GOT3 (cell line): ENCODE measurements at regions not wholly inside any gene's neighbourhood (a gene's known extent, or its start where the extent isn't known, plus 50 kb on each side); places are given as distances from the start of the nearest gene placed in this dataset.
"Not testable (repeated sequence)": the region's sequence is repeated elsewhere in the genome, so short reads cannot be mapped to it uniquely, and the experiment has no call there.

ENCODE experiments used
- DNase-seq: peaks from one replicate; lab custom pipeline; 2025; ENCODE audit warnings: mixed read lengths; lab: John Stamatoyannopoulos, UW

- DNase-seq: peak; percentile 10
Observed at GRCh38 chr5:111976705-111977435, 219.9 kb upstream of the NREP start.

DNA sequence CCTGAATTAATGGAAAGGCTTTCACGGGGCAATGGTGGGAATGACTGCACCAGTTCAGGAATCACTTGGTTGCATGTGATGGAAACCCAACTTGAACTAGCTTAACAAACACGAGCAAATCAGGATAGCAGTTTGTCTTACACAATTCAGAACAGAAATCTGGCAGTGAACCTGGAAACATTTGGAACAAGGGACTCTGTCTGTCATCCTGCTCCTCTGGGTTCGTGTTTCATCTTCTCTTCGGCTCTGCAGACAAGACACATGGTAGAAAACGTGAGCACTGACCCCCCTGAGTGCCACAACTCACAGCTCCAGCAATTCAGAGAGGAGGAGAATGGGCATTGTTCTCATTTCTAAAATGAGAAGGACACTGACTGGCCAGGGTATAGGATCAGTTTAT lies 218.1 kb upstream of the NREP start:
- DNase-seq: no peak

GRCh38 chr5:111973961-111974360 lies 217.0 kb upstream of the NREP start:
- DNase-seq: no peak

DNA sequence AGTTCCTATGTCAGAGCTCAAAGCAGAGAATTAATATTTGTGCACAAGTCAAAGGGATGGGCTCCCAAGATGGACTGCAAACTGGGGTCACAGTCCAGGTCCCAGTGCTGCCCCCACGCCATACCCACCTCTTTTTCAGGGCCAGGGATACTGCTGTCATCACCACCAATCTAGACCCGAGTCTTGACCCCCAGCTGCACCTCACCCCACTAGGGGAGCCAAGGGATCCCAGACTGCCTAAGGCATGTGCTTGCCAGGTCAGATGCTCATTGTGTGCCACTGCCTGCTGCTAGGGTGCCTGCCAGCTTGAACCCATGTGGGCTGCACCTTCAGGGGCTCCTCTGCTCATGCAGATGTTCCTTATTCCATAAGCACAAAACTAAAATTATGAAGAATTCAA lies 215.6 kb upstream of the NREP start:
- no peak for DNase-seq

DNA sequence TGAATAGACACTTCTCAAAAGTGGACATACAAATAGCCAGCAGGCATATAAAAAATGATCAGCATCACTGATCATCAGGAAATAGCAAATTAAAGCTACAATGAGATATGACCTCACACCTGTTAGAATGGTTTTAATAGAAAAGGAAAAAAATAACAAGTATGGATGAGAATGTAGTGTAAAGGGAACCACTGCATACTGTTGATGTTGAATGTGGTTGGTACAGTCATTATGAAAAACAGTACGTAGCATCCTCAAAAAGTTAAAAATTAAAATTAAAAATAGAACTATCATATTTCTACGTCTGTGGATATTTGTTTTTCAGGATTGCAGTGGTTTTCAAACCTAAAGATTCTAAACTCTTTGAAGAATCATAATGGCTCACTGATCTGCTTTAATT lies 215.1 kb upstream of the NREP start:
- no peak for DNase-seq

GRCh38 chr5:111968459-111968858 lies 211.5 kb upstream of the NREP start:
- no peak for DNase-seq

GRCh38 chr5:111967463-111967862 lies 210.5 kb upstream of the NREP start:
- no peak for DNase-seq

DNA sequence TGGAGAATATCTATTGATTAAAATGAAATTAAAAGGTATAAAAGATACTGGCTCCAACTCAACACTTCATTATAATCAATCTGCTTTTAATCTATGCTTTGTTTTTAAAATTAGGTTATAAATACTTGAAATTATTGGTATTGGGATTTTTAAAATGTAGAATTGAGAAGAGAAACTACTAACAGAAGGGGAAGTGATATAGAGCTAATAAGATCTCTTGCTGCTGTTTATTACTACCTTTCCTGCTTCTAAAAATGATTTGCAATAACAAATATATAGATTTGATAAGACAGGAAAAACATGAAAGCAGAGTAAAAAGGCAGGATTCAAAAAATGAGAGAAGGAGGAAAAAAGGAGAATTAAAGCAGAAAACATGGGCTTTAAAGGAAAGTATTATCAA lies 209.3 kb upstream of the NREP start:
- no peak for DNase-seq

GRCh38 chr5:111963555-111963954 lies 206.6 kb upstream of the NREP start:
- no peak for DNase-seq

DNA sequence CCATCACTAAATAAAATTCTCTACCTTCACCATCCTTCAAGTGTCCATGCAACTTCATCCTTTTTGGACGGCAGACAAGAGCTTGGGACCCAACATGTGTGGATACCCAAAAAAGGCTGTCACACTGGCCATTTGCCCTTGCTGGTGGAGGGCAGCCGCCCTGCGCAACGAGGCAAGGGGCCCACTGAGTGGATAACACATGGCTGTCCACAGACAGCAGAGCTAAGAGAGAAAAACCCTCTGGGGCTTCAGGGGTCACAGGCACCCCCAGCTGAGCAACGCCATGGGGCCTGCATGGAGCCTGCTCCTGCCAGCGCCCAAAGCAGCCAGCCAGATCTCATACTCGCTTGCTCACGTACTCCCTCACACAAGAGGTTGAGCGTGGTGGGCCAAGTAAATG lies 205.9 kb upstream of the NREP start:
- DNase-seq: no peak

DNA sequence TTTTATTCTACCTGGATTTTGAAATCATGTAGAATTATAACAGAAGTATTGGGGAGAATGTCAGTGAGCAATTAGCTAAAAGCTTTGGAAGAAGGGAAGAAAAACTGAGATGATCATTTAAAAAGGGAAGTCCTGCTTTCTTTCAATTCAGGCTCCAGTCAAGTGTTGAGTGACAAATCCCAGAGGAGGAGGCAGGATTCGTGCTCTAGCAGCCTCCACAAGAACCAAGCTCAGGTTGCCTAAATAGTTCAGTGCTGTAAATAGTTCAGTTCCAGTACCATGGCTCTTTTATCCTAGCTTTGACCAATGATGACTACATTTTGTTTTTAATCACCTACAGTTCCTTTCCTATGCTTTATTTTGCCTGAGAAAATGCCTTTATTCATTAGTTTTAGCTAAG lies 204.9 kb upstream of the NREP start:
- DNase-seq: no peak

DNA sequence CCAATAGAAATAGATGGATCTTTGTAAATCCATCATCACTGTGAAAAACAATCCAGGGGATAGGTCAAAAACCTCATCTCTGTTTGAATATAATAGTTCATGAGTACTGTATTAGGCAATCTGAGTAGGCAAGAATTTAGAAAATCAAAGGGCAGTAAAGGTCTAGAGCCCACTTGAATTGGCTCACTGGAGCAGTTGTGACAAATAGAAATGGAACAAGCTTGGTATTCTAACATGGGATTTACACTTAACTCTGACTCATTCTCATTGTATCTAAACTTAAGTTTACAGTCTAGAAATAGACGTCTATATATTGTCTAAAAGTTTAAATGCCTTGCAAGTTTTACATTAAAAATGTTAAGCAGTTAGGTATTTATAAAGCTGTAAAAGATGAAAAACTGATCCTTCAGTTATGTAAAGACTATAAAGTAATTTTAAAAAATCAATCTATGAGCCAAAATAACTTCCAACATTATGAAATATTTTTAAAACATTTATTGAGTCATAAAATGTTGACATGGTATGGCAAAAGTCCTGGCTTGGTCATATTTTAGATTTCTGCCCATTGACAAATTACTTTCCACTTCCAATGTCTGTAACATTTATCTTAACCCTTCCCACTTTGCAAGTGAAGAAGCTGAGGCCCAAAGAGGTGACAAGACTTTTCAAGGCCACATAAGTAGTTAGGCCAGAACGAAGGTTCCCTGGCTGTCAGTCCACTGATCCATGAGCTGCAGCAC lies 203.7 kb upstream of the NREP start:
- no peak for DNase-seq

- DNase-seq: no peak
Observed at GRCh38 chr5:111958851-111959250, 201.9 kb upstream of the NREP start.

GRCh38 chr5:111956765-111957164 lies 199.8 kb upstream of the NREP start:
- not testable (repeated sequence) for DNase-seq

GRCh38 chr5:111954516-111955395 lies 197.8 kb upstream of the NREP start:
- no peak for DNase-seq

GRCh38 chr5:111953351-111954127 lies 196.5 kb upstream of the NREP start:
- DNase-seq: no peak

- no peak for DNase-seq
Observed at GRCh38 chr5:111952555-111952954, 195.6 kb upstream of the NREP start.

DNA sequence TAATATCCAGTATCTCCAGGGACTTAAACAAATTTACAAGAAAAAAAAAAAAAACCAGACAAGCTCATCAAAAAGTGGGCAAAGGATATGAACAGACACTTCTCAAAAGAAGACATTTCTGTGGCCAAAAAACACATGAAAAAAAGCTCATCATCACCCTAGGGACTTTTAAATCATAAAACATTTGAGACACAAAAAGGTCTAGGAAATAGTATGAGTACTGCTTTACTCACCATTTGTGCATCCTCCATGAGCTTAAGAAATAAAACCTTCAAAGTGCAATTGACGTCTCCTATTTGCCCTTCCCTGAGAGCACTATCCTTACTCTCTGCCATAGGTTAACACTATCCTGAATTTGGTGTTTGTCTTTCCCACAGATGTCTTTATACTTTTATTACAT lies 193.7 kb upstream of the NREP start:
- DNase-seq: no peak

DNA sequence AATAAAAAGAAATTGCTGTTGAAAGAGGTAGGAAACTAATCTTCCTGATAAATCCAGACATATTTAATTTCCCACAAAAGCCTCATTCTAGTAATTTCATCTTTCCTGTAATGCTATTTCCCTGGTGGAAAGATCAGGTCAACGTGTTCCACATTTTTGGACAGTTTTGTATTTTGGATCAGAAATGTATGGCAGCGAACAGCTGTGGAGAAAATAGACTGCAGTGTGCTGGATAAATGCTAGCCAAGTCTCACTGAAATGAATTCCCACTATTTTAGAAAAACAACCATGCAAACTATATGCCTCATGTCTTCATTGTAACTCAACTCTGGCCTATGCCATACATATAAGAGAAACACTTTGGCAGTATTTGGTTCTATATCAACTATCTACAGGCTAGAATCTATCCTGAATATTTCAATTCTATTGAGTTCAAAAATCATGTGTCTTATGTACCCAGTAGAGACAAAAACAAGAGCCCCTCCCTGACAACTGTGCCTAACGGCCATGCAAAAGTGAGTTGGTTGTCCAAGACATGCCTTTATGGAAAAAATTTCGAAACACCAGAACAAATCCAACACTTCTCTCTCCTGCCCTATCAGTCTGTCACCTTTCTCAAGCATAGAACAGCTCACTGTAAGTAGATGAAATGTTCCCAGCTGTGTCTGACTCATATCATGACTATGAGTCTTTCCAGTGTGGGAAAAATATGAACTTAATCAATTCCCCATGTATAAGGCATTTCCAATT lies 191.3 kb upstream of the NREP start:
- DNase-seq: no peak

GRCh38 chr5:111946556-111946955 lies 189.6 kb upstream of the NREP start:
- no peak for DNase-seq

- DNase-seq: no peak
Observed at GRCh38 chr5:111945535-111945934, 188.5 kb upstream of the NREP start.
